B cell (primary cell): ENCODE measurements at regions not wholly inside any gene's neighbourhood (a gene's known extent, or its start where the extent isn't known, plus 50 kb on each side); places are given as distances from the start of the nearest gene placed in this dataset.

Experiments
- CTCF ChIP-seq: fragments of 200-600 bp; IDR thresholded peaks from one replicate; pipeline ENCODE4 v1.8.0; 2022; ENCODE audit warnings: antibody characterized with exemption, mild to moderate bottlenecking
- EZH2 ChIP-seq: IDR thresholded peaks from 2 replicates; pipeline ENCODE4 v1.6.1; 2012; ENCODE audit warnings: borderline replicate concordance, low read depth, mild to moderate bottlenecking, moderate library complexity, low read length; ENCODE audit not compliant: insufficient read depth, poor library complexity, severe bottlenecking

GRCh38 chr11:116314006-116314405, 458.8 kb downstream of the BUD13 start:
- TF ChIP-seq CTCF (no peak), EZH2 (no peak)
